PC-3 (cell line): ENCODE measurements at regions not wholly inside any gene's neighbourhood (a gene's known extent, or its start where the extent isn't known, plus 50 kb on each side); places are given as distances from the start of the nearest gene placed in this dataset.

Source experiments
- ATAC-seq: fragments of 200-7000 bp; cut with Tn5 transposase; 2 replicates; pipeline ENCODE4 v1.9.1; 2020; ENCODE audit warnings: mild to moderate bottlenecking, moderate library complexity
- BruUV-seq: library from RNA; stranded (reverse); fragments of 400-500 nt; replicated peaks from 2 replicates; lab custom pipeline; 2021; lab: Mats Ljungman, UMichigan
- CTCF ChIA-PET: fragments of 300-600 bp; sonication (Branson Sonifier 250); formaldehyde crosslinking; loops from one replicate; lab custom pipeline; 2022; ENCODE audit warnings: antibody characterized with exemption; lab: Charles Lee
- POLR2A ChIA-PET: fragments of 300-600 bp; sonication (Branson Sonifier 250); formaldehyde crosslinking; loops from one replicate; lab custom pipeline; 2022; ENCODE audit warnings: antibody characterized with exemption; ENCODE audit not compliant: unreplicated experiment; lab: Charles Lee
- DNase-seq: peaks from one replicate; pipeline ENCODE4 v3.0.0-alpha.2; 2015
- H2AFZ ChIP-seq: fragments of 300-600 bp; sonication (generic); 2 replicates; pipeline ENCODE4 v1.6.0; 2016; ENCODE audit warnings: antibody characterized with exemption, low read length
- H3F3A ChIP-seq: fragments of 300-600 bp; sonication (generic); one replicate; pipeline ENCODE4 v1.6.0; 2017; ENCODE audit warnings: antibody characterized with exemption, low read length, control low read depth, mild to moderate bottlenecking; ENCODE audit not compliant: unreplicated experiment
- H3K27ac ChIP-seq: fragments of 300-600 bp; sonication (generic); 2 replicates; pipeline ENCODE4 v1.5.1; 2016; ENCODE audit warnings: mild to moderate bottlenecking, low read length
- H3K27me3 ChIP-seq: fragments of 300-600 bp; sonication (generic); 2 replicates; pipeline ENCODE4 v1.6.1; 2016; ENCODE audit warnings: low read length, mixed read lengths
- H3K36me3 ChIP-seq: fragments of 300-600 bp; sonication (generic); 2 replicates; pipeline ENCODE4 v1.6.1; 2016; ENCODE audit warnings: low read depth, mixed run types, low read length, mixed read lengths
- H3K4me1 ChIP-seq: fragments of 300-600 bp; sonication (generic); 2 replicates; pipeline ENCODE4 v1.5.1; 2016; ENCODE audit warnings: low read length; ENCODE audit not compliant: insufficient read depth
- H3K4me2 ChIP-seq: fragments of 300-600 bp; sonication (generic); 2 replicates; pipeline ENCODE4 v1.6.0; 2016; ENCODE audit warnings: low read length
- H3K4me3 ChIP-seq: fragments of 300-600 bp; sonication (generic); 2 replicates; pipeline ENCODE4 v1.5.1; 2016; ENCODE audit warnings: mild to moderate bottlenecking, low read length, mixed read lengths
- H3K79me2 ChIP-seq: fragments of 300-600 bp; sonication (generic); 2 replicates; pipeline ENCODE4 v1.6.1; 2017; ENCODE audit warnings: low read length, mixed read lengths
- H3K9ac ChIP-seq: fragments of 300-600 bp; sonication (generic); 2 replicates; pipeline ENCODE4 v1.6.0; 2016; ENCODE audit warnings: mild to moderate bottlenecking, low read length
- H3K9me2 ChIP-seq: fragments of 300-600 bp; sonication (generic); replicated peaks from 2 replicates; pipeline ENCODE4 v1.6.1; 2016; ENCODE audit warnings: mixed run types, low read length, mixed read lengths
- H3K9me3 ChIP-seq: fragments of 300-600 bp; sonication (generic); 2 replicates; pipeline ENCODE4 v1.6.1; 2016; ENCODE audit warnings: low read length, mixed read lengths
- H4K20me1 ChIP-seq: fragments of 300-600 bp; sonication (generic); 2 replicates; pipeline ENCODE4 v1.6.1; 2016; ENCODE audit warnings: low read length, mixed read lengths
- EZH2 ChIP-seq: fragments of 300-600 bp; sonication (generic); IDR thresholded peaks from one replicate; pipeline ENCODE4 v1.6.1; 2017; ENCODE audit warnings: antibody characterized with exemption, mild to moderate bottlenecking, low read length; ENCODE audit not compliant: unreplicated experiment
- EZH2phosphoT487 ChIP-seq: fragments of 300-600 bp; sonication (generic); IDR thresholded peaks from 2 replicates; pipeline ENCODE4 v1.6.1; 2018; ENCODE audit warnings: mild to moderate bottlenecking, antibody characterized with exemption, low read length, borderline replicate concordance
- intact Hi-C: fragments of 100-400 bp; cut with micrococcal nuclease; formaldehyde crosslinking; loops from 2 replicates; pipeline ENCODE4 v1.9.0; 2023
- TF ChIP-seq, protein P1 (sequence below): fragments of 300-600 bp; sonication (generic); conservative IDR thresholded peaks from 2 replicates; pipeline ENCODE4 v1.5.1; 2017; ENCODE audit warnings: antibody characterized with exemption, low read depth, mild to moderate bottlenecking, low read length

DNA sequence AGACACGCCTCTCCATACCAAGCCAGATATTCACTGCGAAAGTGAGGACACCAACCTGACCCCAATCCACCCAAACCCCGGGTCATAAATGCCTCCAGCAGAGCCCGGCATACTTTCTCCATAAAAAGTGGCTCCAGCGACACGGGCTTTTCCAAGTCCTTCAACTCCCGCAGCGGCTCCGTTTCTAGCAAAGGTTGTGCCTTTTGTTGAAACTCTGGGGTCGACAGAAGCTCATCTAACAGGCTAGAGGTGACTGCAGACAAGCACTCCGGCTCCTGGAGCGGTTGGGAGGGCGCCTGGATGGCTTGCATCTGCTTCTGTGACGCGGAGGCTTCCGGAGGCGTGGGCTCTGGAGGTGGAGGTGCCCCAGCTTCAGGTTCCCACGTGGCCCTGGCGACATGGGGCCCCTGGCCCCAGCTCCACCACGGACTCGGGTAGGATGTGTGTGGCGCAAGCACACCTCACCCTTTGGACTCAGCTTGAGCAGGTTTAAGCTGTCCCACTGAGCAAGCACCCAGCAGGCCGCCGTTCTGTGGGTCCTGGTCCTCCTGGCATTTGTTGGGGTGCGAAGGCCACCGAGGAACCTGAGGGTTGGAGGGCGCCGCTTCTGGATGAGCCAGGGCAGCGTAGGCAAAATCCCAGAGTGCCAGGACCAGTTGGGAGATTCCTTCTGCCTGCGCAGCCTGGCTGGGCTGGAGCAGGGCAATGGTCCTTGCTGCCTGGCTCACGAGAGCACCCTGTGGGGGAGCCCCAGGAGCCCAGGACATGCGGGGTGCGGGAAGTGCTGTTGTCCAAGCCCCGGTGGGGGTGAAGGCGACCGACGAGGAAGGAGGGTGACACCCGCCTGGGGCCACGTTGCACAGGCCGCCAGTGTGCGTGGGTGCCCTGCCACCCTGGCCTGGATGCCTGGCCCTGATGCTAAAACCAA is 186.3 kb downstream of the ALG10 start:
- no peak overlapping the region for H2AFZ ChIP-seq
- CTCF ChIA-PET = no interaction called here
- no peaks in the 10 kb centered on the region for H3K9me3 ChIP-seq
- H3K4me3 ChIP-seq = no peak overlapping the region
- no TSS peak for BruUV-seq
- no peaks in the 10 kb centered on the region for H3K27me3 ChIP-seq
- no peak overlapping the region for H3K9ac ChIP-seq
- intact Hi-C loops = no loop called here
- no peak for DNase-seq
- no peak for ATAC-seq
- H3F3A ChIP-seq = no peaks in the 10 kb centered on the region
- no peak overlapping the region for H3K27ac ChIP-seq
- H3K4me1 ChIP-seq = no peaks in the 10 kb centered on the region
- TF ChIP-seq, protein P1, sequence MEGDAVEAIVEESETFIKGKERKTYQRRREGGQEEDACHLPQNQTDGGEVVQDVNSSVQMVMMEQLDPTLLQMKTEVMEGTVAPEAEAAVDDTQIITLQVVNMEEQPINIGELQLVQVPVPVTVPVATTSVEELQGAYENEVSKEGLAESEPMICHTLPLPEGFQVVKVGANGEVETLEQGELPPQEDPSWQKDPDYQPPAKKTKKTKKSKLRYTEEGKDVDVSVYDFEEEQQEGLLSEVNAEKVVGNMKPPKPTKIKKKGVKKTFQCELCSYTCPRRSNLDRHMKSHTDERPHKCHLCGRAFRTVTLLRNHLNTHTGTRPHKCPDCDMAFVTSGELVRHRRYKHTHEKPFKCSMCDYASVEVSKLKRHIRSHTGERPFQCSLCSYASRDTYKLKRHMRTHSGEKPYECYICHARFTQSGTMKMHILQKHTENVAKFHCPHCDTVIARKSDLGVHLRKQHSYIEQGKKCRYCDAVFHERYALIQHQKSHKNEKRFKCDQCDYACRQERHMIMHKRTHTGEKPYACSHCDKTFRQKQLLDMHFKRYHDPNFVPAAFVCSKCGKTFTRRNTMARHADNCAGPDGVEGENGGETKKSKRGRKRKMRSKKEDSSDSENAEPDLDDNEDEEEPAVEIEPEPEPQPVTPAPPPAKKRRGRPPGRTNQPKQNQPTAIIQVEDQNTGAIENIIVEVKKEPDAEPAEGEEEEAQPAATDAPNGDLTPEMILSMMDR = no peak
- H3K79me2 ChIP-seq = no peaks in the 10 kb centered on the region
- H3K9me2 ChIP-seq = no peaks in the 10 kb centered on the region
- no peaks in the 10 kb centered on the region for H3K36me3 ChIP-seq
- POLR2A ChIA-PET = no interaction called here
- no peak overlapping the region for H3K4me2 ChIP-seq
- H4K20me1 ChIP-seq = no peaks in the 10 kb centered on the region

DNA sequence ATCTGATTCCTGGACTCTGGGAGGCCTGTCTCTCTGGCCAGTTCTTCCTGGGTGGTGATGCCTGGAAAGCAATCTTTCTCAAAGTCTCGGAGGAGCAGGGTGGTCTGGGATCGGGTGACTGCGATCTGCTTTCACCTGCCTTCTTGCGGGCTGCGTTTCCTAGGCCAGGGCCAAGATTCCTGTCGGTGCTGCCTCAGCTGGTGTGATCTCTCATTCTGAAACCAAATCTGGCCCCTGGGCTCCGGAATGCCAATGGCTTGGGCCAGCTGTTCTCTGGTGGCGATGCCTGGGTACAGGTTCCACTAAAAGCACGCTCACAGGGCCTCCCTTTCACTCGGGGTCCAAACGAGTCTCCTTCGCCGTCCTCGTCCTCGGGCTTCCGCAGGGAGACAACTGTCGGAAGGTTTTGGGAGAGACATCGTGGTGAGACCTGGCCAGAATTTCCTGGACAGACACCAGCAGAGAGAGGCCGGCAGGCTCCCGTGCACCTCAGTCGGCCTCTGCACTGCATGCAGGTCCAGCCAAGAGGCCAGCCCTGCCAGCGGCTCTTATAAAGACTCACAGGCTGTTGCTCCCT is 187.1 kb downstream of the ALG10 start:
- no peak overlapping the region for H3K27ac ChIP-seq
- H3K4me1 ChIP-seq = no peaks in the 10 kb centered on the region
- no peaks in the 10 kb centered on the region for H3K79me2 ChIP-seq
- no peak overlapping the region for H3K4me3 ChIP-seq
- H3K36me3 ChIP-seq = no peaks in the 10 kb centered on the region
- intact Hi-C loops = no loop called here
- no peaks in the 10 kb centered on the region for H3F3A ChIP-seq
- ChIA-PET CTCF (no interaction called here), POLR2A (no interaction called here)
- H3K4me2 ChIP-seq = no peak overlapping the region
- TF ChIP-seq, protein P1 = no peak
- no peak for TF ChIP-seq EZH2phosphoT487
- TF ChIP-seq EZH2 = no peak
- no peaks in the 10 kb centered on the region for H4K20me1 ChIP-seq
- DNase-seq (no peak), ATAC-seq (no peak)
- H3K27me3 ChIP-seq = no peaks in the 10 kb centered on the region
- no peaks in the 10 kb centered on the region for H3K9me2 ChIP-seq
- H3K9ac ChIP-seq = no peak overlapping the region
- H3K9me3 ChIP-seq = no peaks in the 10 kb centered on the region
- no TSS peak for BruUV-seq
- H2AFZ ChIP-seq = no peak overlapping the region

DNA sequence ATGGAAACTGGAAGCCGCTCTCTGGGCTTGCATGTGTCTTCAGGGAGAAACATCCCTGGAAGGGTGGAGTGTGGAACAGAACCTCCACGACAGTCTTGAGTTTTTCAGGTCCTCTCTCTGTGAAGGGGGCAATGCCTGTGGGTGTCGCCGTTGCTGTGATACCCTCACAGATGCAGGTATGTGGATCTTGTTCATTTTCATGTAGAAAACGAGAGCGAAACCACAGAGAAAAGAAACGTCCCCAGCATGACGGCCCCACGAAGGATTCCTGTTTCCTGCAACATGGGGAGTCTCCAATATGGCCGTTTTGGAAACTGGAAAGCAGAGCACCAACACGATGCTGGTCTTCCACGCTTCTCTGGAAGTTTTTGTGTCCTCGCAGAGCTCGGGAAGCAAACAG is 187.9 kb downstream of the ALG10 start:
- TF ChIP-seq EZH2phosphoT487 (no peak), EZH2 (no peak)
- TF ChIP-seq, protein P1 = no peak
- BruUV-seq = no TSS peak
- no peak overlapping the region for H3K4me2 ChIP-seq
- no peak overlapping the region for H3K4me3 ChIP-seq
- no peaks in the 10 kb centered on the region for H3K9me2 ChIP-seq
- H3K9ac ChIP-seq = no peak overlapping the region
- no peak for ATAC-seq
- no peaks in the 10 kb centered on the region for H3K36me3 ChIP-seq
- H3K27ac ChIP-seq = no peak overlapping the region
- POLR2A ChIA-PET = no interaction called here
- DNase-seq = no peak
- CTCF ChIA-PET = no interaction called here
- no peaks in the 10 kb centered on the region for H3K27me3 ChIP-seq
- H4K20me1 ChIP-seq = no peaks in the 10 kb centered on the region
- intact Hi-C loops = no loop called here
- no peaks in the 10 kb centered on the region for H3K79me2 ChIP-seq
- H3K4me1 ChIP-seq = no peaks in the 10 kb centered on the region
- H3F3A ChIP-seq = no peaks in the 10 kb centered on the region
- H2AFZ ChIP-seq = no peak overlapping the region
- no peaks in the 10 kb centered on the region for H3K9me3 ChIP-seq
